Activated CD8-positive, alpha-beta T cell treated with anti-CD3 and anti-CD28 coated beads for 36 hours (primary cell): ENCODE measurements at regions not wholly inside any gene's neighbourhood (a gene's known extent, or its start where the extent isn't known, plus 50 kb on each side); places are given as distances from the start of the nearest gene placed in this dataset.

Experiments
- ATAC-seq: fragments of 200-7000 bp; cut with Tn5 transposase; one replicate; pipeline ENCODE4 v1.10.0; 2021; ENCODE audit warnings: mild to moderate bottlenecking, moderate library complexity
- CTCF ChIA-PET: fragments of 350-600 bp; sonication (Branson Sonifier 250); formaldehyde crosslinking; loops from one replicate; lab custom pipeline; 2021; ENCODE audit warnings: antibody characterized with exemption; lab: Charles Lee
- POLR2A ChIA-PET: fragments of 350-600 bp; sonication (Branson Sonifier 250); formaldehyde crosslinking; loops from one replicate; lab custom pipeline; 2021; ENCODE audit warnings: antibody characterized with exemption; lab: Charles Lee
- DNase-seq: peaks from one replicate; pipeline ENCODE4 v3.0.0-alpha.2; 2020
- H3K27ac Mint-ChIP-seq: one replicate; pipeline ENCODE4 v1.8.0; 2021; ENCODE audit warnings: mild to moderate bottlenecking, mixed read lengths
- H3K27me3 Mint-ChIP-seq: one replicate; pipeline ENCODE4 v1.8.0; 2021; ENCODE audit warnings: mixed read lengths
- H3K36me3 Mint-ChIP-seq: one replicate; pipeline ENCODE4 v1.8.0; 2021; ENCODE audit warnings: low read depth, mixed read lengths
- H3K4me1 Mint-ChIP-seq: one replicate; pipeline ENCODE4 v1.8.0; 2021; ENCODE audit warnings: low read depth, mixed read lengths
- H3K4me3 Mint-ChIP-seq: one replicate; pipeline ENCODE4 v1.8.0; 2021; ENCODE audit warnings: mild to moderate bottlenecking, moderate library complexity, mixed read lengths
- H3K9me3 Mint-ChIP-seq: one replicate; pipeline ENCODE4 v1.8.0; 2021; ENCODE audit warnings: mixed read lengths
- intact Hi-C: fragments of 100-400 bp; cut with micrococcal nuclease; formaldehyde crosslinking; loops from one replicate; pipeline ENCODE4 v1.10.0; 2022
- TF ChIP-seq, protein P1 (sequence below): fragments of 200-600 bp; IDR thresholded peaks from one replicate; pipeline ENCODE4 v1.8.0; 2022; ENCODE audit warnings: antibody characterized with exemption, mild to moderate bottlenecking

DNA sequence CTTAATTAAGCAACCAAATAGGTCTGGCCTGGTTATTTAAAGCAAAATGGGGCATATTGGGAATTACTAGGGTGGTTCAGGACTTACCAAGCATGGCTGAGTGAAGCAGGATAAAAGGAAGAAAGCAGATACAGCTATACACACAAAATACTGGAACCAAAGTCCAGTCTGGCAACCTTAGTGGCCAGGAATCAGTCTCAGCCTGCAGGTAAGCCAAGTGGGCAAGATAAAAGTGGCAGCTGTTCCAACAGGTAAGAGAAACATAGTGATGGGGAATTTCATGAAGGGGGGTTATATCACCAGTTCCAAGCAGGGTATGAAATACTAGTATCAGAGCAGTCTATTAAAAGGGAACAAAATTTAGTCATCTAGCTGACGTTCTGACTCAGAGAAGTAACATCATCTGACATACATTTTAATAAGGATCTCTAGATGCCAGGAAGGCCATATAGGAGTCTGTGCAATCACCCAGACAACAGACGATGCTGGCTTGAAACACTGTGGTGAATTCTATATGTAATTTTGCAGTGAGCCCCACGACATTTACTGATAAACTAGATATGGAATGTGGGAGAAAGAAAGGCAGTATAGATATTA lies 292.1 kb upstream of the HSF2 start:
- Mint-ChIP-seq H3K36me3 (no peaks in the 10 kb centered on the region), H3K4me1 (no peaks in the 10 kb centered on the region)
- CTCF ChIA-PET, result no interaction called here

DNA sequence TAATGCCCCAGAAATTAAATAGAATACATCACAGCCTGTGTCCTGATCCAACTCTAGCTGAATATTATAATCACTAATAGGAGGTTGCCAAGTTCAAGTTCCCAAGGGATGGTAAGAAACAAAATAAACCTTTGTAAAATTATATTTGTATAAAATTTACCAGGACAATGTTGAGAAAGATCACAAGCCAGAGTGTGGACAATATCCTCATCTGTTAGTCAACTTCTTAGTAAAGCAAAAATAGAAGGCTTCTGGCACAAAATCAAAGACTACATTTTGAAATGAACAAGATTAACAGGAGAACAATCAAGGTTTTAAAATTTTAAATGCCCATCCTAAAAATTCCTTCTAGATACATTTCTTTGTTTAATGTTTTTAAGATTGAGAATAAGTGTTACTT lies 290.4 kb upstream of the HSF2 start:
- CTCF ChIA-PET, result no interaction called here
- no peak for ATAC-seq
- Mint-ChIP-seq H3K9me3 (no peaks in the 10 kb centered on the region), H3K36me3 (no peaks in the 10 kb centered on the region), H3K4me3 (no peak overlapping the region), H3K4me1 (no peaks in the 10 kb centered on the region), H3K27me3 (no peaks in the 10 kb centered on the region), H3K27ac (no peak overlapping the region)
- DNase-seq, result no peak
- TF ChIP-seq, protein P1, sequence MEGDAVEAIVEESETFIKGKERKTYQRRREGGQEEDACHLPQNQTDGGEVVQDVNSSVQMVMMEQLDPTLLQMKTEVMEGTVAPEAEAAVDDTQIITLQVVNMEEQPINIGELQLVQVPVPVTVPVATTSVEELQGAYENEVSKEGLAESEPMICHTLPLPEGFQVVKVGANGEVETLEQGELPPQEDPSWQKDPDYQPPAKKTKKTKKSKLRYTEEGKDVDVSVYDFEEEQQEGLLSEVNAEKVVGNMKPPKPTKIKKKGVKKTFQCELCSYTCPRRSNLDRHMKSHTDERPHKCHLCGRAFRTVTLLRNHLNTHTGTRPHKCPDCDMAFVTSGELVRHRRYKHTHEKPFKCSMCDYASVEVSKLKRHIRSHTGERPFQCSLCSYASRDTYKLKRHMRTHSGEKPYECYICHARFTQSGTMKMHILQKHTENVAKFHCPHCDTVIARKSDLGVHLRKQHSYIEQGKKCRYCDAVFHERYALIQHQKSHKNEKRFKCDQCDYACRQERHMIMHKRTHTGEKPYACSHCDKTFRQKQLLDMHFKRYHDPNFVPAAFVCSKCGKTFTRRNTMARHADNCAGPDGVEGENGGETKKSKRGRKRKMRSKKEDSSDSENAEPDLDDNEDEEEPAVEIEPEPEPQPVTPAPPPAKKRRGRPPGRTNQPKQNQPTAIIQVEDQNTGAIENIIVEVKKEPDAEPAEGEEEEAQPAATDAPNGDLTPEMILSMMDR, result no peak
- intact Hi-C loops, result no loop called here
- POLR2A ChIA-PET, result no interaction called here

More for the DNA sequence above, 292.1 kb upstream of the HSF2 start:
- Mint-ChIP-seq H3K27ac (no peak overlapping the region), H3K27me3 (no peaks in the 10 kb centered on the region), H3K4me3 (no peak overlapping the region), H3K9me3 (no peaks in the 10 kb centered on the region)
- ATAC-seq (no peak), DNase-seq (no peak)
- intact Hi-C loops, result no loop called here
- POLR2A ChIA-PET, result no interaction called here
- TF ChIP-seq, protein P1, result no peak

DNA sequence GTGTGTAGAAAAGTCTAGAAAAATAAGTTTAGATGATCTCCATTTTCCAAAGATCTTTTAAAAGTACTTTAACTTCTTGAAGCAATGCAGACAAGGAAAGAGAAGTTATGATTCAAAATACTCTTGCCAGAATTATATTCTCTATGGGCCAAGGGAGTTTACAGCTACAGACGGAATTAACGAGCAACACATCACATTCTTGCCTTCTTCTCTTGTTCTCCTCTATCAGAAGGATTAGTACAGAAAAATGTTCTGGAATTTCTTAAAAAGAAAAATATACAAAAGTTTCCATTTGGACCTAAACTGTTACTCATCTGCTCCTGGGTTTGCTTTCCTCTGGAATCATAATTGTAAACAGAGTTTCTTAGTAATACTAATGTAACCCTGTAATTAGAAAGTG lies 284.7 kb upstream of the HSF2 start:
- no peaks in the 10 kb centered on the region for H3K36me3 Mint-ChIP-seq
- DNase-seq (no peak), ATAC-seq (no peak)
- no peak overlapping the region for H3K27ac Mint-ChIP-seq
- POLR2A ChIA-PET, result no interaction called here
- no peaks in the 10 kb centered on the region for H3K27me3 Mint-ChIP-seq
- intact Hi-C loops, result no loop called here
- H3K9me3 Mint-ChIP-seq, result no peaks in the 10 kb centered on the region
- H3K4me1 Mint-ChIP-seq, result no peaks in the 10 kb centered on the region
- TF ChIP-seq, protein P1, result no peak
- no peak overlapping the region for H3K4me3 Mint-ChIP-seq
- CTCF ChIA-PET, result no interaction called here

DNA sequence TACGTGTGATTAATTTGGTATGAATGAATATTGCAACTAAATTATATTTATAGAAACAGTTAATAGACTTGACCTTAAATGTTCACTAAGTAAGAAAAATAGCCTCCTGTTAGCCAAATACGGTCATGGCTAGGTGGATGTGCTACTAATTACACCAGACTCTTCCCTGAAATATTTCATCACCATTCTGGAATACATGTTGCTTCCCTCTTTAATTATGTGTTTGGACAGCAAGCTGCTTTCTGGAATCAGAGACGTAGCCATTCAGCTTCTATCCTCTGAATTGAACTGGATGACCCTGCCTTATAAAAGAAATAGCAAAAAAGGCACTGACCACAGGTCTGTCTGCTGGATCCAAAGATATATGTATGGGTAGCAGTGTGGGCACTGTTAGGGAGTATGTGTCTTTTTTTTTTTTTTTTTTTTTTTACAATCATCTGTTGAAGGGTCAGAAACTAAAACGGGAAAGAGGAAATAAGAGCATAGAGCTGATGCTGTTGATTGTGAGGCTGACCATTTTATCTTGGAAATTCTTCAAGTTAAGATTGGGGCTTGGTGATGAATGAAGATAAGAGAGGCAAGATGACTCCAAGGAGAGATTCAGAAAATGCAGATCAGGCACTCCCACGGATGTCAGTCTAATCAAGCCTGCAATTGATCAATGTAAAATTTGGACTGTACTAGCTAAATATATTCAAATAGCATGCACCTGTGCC lies 283.2 kb upstream of the HSF2 start:
- CTCF ChIA-PET, result no interaction called here
- H3K4me3 Mint-ChIP-seq, result no peak overlapping the region

More for the DNA sequence above, 283.2 kb upstream of the HSF2 start:
- Mint-ChIP-seq H3K27me3 (no peaks in the 10 kb centered on the region), H3K9me3 (peaks cover 2% of the 10 kb centered on the region), H3K36me3 (no peaks in the 10 kb centered on the region), H3K27ac (no peak overlapping the region), H3K4me1 (no peaks in the 10 kb centered on the region)
- POLR2A ChIA-PET, result no interaction called here
- DNase-seq (no peak), ATAC-seq (no peak)
- intact Hi-C loops, result no loop called here
- TF ChIP-seq, protein P1, result no peak
